Testis (tissue), 2 donors: ENCODE measurements at regions not wholly inside any gene's neighbourhood (a gene's known extent, or its start where the extent isn't known, plus 50 kb on each side); places are given as distances from the start of the nearest gene placed in this dataset.

Experiments
- POLR2A ChIP-seq: fragments of 450-650 bp; IDR thresholded peaks from one replicate; pipeline ENCODE4 v1.6.1; 2017; ENCODE audit warnings: antibody characterized with exemption, mild to moderate bottlenecking, moderate library complexity
- TF ChIP-seq, protein P1 (sequence below), 3 experiments: fragments of 450-650 bp in 2 of 3; fragments of 200-600 bp in 1 of 3; sonication (generic) in 1 of 3; IDR thresholded peaks; one replicate each; pipeline ENCODE4 v1.5.1; 2016 to 2019; ENCODE audit warnings: antibody characterized with exemption in 3 of 3, mild to moderate bottlenecking in 2 of 3, moderate library complexity in 1 of 3

DNA sequence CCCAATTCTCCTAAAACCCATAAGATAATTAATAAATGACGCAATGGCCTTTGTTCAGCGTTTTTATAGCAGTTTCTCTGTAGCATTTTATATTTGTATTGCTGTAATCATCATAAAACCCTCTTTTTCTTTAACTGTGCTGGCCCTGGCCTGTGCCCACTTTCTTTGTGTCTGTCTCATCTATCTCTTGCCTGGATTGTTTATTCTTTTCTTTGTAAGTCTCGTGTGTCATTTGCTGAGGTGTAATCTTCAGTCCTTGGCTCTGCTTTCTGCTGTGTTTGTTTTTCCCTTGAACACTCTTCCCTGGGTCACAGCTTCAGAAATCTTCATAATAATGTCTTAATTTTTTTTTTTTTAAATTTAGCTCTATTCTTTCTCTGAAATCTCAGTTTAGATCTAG is 525.8 kb upstream of the LINC00305 start:
- TF ChIP-seq, protein P1, sequence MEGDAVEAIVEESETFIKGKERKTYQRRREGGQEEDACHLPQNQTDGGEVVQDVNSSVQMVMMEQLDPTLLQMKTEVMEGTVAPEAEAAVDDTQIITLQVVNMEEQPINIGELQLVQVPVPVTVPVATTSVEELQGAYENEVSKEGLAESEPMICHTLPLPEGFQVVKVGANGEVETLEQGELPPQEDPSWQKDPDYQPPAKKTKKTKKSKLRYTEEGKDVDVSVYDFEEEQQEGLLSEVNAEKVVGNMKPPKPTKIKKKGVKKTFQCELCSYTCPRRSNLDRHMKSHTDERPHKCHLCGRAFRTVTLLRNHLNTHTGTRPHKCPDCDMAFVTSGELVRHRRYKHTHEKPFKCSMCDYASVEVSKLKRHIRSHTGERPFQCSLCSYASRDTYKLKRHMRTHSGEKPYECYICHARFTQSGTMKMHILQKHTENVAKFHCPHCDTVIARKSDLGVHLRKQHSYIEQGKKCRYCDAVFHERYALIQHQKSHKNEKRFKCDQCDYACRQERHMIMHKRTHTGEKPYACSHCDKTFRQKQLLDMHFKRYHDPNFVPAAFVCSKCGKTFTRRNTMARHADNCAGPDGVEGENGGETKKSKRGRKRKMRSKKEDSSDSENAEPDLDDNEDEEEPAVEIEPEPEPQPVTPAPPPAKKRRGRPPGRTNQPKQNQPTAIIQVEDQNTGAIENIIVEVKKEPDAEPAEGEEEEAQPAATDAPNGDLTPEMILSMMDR (IDR thresholded peaks at IDR 0.05) = no peak
- no peak for TF ChIP-seq POLR2A
